GM12873 (cell line): ENCODE measurements at regions not wholly inside any gene's neighbourhood (a gene's known extent, or its start where the extent isn't known, plus 50 kb on each side); places are given as distances from the start of the nearest gene placed in this dataset.

Source experiments
- TF ChIP-seq, protein P1 (sequence below): IDR thresholded peaks from 2 replicates; pipeline ENCODE4 v1.5.1; 2012; ENCODE audit warnings: low read depth, mild to moderate bottlenecking, moderate library complexity, low read length, control low read depth; ENCODE audit not compliant: insufficient read depth; ENCODE audit errors: missing control alignments

- TF ChIP-seq, protein P1, sequence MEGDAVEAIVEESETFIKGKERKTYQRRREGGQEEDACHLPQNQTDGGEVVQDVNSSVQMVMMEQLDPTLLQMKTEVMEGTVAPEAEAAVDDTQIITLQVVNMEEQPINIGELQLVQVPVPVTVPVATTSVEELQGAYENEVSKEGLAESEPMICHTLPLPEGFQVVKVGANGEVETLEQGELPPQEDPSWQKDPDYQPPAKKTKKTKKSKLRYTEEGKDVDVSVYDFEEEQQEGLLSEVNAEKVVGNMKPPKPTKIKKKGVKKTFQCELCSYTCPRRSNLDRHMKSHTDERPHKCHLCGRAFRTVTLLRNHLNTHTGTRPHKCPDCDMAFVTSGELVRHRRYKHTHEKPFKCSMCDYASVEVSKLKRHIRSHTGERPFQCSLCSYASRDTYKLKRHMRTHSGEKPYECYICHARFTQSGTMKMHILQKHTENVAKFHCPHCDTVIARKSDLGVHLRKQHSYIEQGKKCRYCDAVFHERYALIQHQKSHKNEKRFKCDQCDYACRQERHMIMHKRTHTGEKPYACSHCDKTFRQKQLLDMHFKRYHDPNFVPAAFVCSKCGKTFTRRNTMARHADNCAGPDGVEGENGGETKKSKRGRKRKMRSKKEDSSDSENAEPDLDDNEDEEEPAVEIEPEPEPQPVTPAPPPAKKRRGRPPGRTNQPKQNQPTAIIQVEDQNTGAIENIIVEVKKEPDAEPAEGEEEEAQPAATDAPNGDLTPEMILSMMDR: no peak
These were observed 120.9 kb upstream of the EGFR start for GRCh38 chr7:54897891-54898290.

- TF ChIP-seq, protein P1: no peak
These were observed 120.0 kb upstream of the EGFR start for GRCh38 chr7:54898659-54899340.

DNA sequence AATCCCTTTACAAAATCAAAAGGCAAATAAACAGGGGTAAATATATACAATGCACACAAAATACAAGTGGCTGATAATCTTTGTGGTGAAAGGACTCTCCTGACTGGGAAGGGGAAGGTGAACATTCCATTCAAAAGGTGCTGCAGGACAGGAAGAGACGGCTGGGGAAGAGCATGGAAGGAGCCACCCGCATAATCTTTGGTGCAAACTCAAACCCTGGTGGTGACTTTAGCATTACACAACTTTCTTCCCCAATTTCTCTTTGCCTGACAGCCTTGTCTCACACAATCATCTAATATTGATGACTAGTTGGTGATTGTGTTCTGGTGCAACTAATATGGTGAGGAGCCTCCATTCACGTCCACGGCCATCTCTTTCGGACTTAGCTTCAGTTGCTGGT is 117.0 kb upstream of the EGFR start:
- TF ChIP-seq, protein P1: no peak

GRCh38 chr7:54904130-54904529 is 114.7 kb upstream of the EGFR start:
- TF ChIP-seq, protein P1: no peak

DNA sequence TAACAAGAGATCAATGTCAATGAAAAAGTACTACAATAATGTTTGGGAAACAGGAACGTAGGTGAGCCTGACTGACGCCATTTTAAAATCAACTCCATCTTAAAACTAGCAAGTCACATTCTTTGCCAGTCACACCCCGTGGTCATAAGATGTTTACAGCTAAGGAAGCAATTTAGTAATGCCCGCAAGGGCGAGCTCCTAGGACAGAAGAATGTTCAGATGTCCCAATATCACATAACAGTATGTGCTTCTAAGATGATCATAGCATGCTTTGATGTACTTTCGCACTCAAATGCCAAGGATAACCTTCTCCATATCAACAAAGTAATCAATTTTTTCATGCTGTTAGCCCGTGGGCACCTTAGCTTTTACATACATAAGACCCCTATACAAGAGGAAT is 113.8 kb upstream of the EGFR start:
- TF ChIP-seq, protein P1: no peak

DNA sequence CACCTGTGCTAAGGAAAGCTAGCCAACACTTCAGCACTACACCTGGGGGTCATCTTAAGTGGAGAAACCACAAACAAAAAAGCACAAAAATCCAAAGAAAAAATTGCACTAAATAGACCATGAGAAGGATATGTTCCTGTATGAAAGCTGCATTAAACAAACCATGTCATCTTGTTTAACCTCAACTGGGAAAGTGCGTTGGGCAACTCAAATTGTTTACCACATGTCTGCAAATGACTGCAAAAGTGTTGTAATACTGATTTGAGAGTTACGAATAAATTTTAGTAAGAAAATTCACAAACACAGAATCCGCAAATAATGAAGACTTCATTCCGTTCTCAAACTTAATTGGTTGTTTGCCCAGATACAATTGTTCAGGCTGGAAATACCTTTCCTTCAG is 111.9 kb upstream of the EGFR start:
- TF ChIP-seq, protein P1: no peak

DNA sequence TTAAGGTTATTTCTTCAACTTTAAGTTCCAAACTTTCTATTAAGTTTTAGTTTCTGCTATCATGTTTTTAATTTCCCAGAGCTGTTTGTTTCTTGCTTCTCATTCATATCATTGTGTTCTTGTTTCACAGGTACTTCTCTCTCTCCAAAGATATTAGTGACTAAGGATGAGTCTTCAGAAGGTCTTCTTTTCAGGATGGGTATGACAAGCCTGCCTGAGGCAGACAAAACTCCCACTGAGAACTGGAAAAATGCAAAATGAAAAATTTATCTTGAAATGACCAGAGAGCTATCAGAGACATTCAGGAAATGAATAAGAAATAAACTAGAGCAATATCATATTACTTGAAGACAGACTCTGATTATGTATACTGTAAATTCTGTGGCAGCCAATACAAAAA is 110.8 kb upstream of the EGFR start:
- TF ChIP-seq, protein P1: no peak
